ENCODE measurements at regions not wholly inside any gene's neighbourhood (a gene's known extent, or its start where the extent isn't known, plus 50 kb on each side); places are given as distances from the start of the nearest gene placed in this dataset.
"Not testable (repeated sequence)": the region's sequence is repeated elsewhere in the genome, so short reads cannot be mapped to it uniquely, and the experiment has no call there.

DNA sequence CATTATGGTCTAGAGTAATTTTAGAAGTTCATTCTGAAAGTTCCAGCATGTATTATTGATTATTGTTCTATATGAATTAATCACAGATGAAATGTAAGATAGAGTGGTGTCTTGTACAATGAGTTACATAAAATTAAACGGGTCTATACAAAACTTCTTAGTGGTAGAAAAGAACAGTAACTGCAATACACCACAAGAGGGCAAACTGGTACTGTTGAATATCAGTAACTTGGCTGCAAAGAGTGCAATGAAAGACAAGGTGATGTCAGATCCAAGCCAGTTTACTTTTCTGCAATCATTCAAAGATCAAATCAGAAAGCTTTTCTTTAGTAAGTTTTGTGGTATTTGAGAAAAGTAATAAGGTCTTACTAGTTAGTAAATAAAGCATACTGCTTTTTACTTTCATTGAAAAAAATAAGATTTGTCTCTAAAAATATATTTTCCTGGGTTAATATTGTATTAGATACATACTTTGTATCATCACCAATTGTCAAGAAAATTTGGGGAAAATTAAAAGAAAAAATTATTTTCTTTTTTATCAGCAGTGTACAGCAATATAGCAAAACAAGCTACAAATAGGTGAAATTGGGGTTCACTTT lies 66.4 kb upstream of the BTG3 start:
- Histone ChIP-seq H3K4me3 (no peak overlapping the region), H3K27ac (no peak overlapping the region), H3K4me1 (no peaks in the 10 kb centered on the region), H3K9me3 (no peaks in the 10 kb centered on the region), H3K27me3 (no peaks in the 10 kb centered on the region), H3K36me3 (no peaks in the 10 kb centered on the region)
- TF ChIP-seq, protein P1, sequence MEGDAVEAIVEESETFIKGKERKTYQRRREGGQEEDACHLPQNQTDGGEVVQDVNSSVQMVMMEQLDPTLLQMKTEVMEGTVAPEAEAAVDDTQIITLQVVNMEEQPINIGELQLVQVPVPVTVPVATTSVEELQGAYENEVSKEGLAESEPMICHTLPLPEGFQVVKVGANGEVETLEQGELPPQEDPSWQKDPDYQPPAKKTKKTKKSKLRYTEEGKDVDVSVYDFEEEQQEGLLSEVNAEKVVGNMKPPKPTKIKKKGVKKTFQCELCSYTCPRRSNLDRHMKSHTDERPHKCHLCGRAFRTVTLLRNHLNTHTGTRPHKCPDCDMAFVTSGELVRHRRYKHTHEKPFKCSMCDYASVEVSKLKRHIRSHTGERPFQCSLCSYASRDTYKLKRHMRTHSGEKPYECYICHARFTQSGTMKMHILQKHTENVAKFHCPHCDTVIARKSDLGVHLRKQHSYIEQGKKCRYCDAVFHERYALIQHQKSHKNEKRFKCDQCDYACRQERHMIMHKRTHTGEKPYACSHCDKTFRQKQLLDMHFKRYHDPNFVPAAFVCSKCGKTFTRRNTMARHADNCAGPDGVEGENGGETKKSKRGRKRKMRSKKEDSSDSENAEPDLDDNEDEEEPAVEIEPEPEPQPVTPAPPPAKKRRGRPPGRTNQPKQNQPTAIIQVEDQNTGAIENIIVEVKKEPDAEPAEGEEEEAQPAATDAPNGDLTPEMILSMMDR (IDR thresholded peaks at IDR 0.05): peak; percentile 56 to 88 (median 82)
- no peak for TF ChIP-seq EP300 (IDR thresholded peaks at IDR 0.05)
- no peak for TF ChIP-seq POLR2A (IDR thresholded peaks at IDR 0.05)
- TF ChIP-seq POLR2AphosphoS5 (IDR thresholded peaks at IDR 0.05): peak; percentile 22
- 0% methylated on average over 1 of the region's 1 CpG for whole genome bisulfite sequencing, 2 donors (ENCODE audit: low coverage in 1 of 2)
- peak; percentile 68 for ATAC-seq

GRCh38 chr21:17676930-17677329 lies 64.2 kb upstream of the BTG3 start:
- not testable (repeated sequence) for H3K36me3 ChIP-seq, H3K4me1 ChIP-seq, H3K9me3 ChIP-seq, H3K27ac ChIP-seq, H3K27me3 ChIP-seq, ATAC-seq, H3K4me3 ChIP-seq
- 70 to 82% methylated on average over 4 to 11 of the region's 11 CpGs for WGBS, 2 donors (ENCODE audit: low coverage in 1 of 2)

DNA sequence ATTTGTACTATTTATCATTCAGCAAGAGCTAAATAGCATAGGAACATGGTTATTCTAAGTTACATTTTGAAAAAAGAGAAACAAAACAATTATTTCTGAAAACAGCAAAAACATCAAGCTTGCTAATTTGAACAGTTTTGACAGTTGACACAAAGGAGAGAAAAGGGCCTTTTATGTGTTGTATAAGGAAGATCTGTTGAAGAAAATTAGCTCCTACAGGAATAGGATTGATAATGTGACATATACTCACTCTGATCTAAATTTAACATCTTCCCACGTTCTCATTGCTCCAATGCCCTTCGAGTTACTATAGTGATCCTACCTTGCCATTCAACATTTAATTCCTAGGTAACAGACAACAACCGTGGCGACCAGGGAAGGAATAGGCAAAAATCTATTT lies 61.4 kb upstream of the BTG3 start:
- TF ChIP-seq EP300 (IDR thresholded peaks at IDR 0.05) (no peak), POLR2AphosphoS5 (IDR thresholded peaks at IDR 0.05) (no peak), POLR2A (IDR thresholded peaks at IDR 0.05) (no peak)
- TF ChIP-seq, protein P1 (IDR thresholded peaks at IDR 0.05): no peak
- no peak for ATAC-seq

GRCh38 chr21:17673261-17674020 lies 60.7 kb upstream of the BTG3 start:
- no peak overlapping the region for H3K27ac ChIP-seq
- no peaks in the 10 kb centered on the region for H3K4me1 ChIP-seq
- H3K9me3 ChIP-seq: no peaks in the 10 kb centered on the region
- no peaks in the 10 kb centered on the region for H3K36me3 ChIP-seq
- TF ChIP-seq, protein P1 (IDR thresholded peaks at IDR 0.05): no peak
- TF ChIP-seq POLR2A (IDR thresholded peaks at IDR 0.05) (no peak), POLR2AphosphoS5 (IDR thresholded peaks at IDR 0.05) (no peak), EP300 (IDR thresholded peaks at IDR 0.05) (no peak)
- H3K27me3 ChIP-seq: no peaks in the 10 kb centered on the region
- WGBS, 2 donors (ENCODE audit: low coverage in 1 of 2): 38 to 43% methylated on average over 9 to 11 of the region's 11 CpGs
- ATAC-seq: no peak
- H3K4me3 ChIP-seq: no peak overlapping the region

More for the DNA sequence above, 61.4 kb upstream of the BTG3 start:
- Histone ChIP-seq H3K4me3 (no peak overlapping the region), H3K27me3 (no peaks in the 10 kb centered on the region), H3K4me1 (no peaks in the 10 kb centered on the region), H3K36me3 (no peaks in the 10 kb centered on the region), H3K27ac (no peak overlapping the region), H3K9me3 (no peaks in the 10 kb centered on the region)
- WGBS, 2 donors (ENCODE audit: low coverage in 1 of 2): 59% methylated on average over 4 of the region's 4 CpGs

DNA sequence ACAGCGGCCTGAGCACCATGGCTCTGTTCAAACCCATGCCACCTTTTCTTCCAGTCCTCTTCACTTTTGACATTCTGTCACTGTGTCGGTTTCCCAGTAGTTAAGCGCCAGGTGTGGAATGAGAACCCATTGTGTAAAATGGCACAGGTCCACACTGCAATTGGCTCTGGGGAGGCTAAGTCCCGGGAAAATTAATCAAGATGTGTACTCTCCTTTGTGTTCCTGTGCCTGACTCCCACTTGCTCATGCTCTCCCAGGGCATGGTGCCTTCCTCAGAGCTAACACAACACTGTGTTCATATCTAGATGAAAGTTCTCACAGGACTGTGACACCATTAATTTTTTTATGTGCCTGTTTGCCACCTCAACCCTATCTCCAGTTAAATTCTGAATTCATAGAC lies 59.0 kb upstream of the BTG3 start:
- H3K4me3 ChIP-seq: no peak overlapping the region
- no peaks in the 10 kb centered on the region for H3K27me3 ChIP-seq
- no peaks in the 10 kb centered on the region for H3K36me3 ChIP-seq
- no peaks in the 10 kb centered on the region for H3K4me1 ChIP-seq
- H3K9me3 ChIP-seq: no peaks in the 10 kb centered on the region
- 67 to 77% methylated on average over 3 to 4 of the region's 4 CpGs for WGBS, 2 donors (ENCODE audit: low coverage in 1 of 2)
- no peak overlapping the region for H3K27ac ChIP-seq
- TF ChIP-seq POLR2AphosphoS5 (IDR thresholded peaks at IDR 0.05) (no peak), POLR2A (IDR thresholded peaks at IDR 0.05) (no peak), EP300 (IDR thresholded peaks at IDR 0.05) (no peak)
- TF ChIP-seq, protein P1 (IDR thresholded peaks at IDR 0.05): no peak
- no peak for ATAC-seq

All from gastroesophageal sphincter (tissue), 4 donors.